Endothelial cell (in vitro differentiated cells): ENCODE measurements at regions not wholly inside any gene's neighbourhood (a gene's known extent, or its start where the extent isn't known, plus 50 kb on each side); places are given as distances from the start of the nearest gene placed in this dataset.

Experiments used
- DNase-seq: peaks from one replicate; pipeline ENCODE4 v3.0.0; 2021; ENCODE audit warnings: low spot score
- H3K27ac Mint-ChIP-seq: one replicate; pipeline ENCODE4 v1.8.0; 2021; ENCODE audit warnings: mixed read lengths, inconsistent platforms; ENCODE audit not compliant: unreplicated experiment
- H3K27me3 Mint-ChIP-seq: one replicate; pipeline ENCODE4 v1.8.0; 2021; ENCODE audit warnings: mild to moderate bottlenecking, moderate library complexity, mixed read lengths, inconsistent platforms; ENCODE audit not compliant: unreplicated experiment
- H3K36me3 Mint-ChIP-seq: one replicate; pipeline ENCODE4 v1.8.0; 2021; ENCODE audit warnings: mild to moderate bottlenecking, low read depth, mixed read lengths, inconsistent platforms; ENCODE audit not compliant: unreplicated experiment
- H3K4me1 Mint-ChIP-seq: one replicate; pipeline ENCODE4 v1.8.0; 2021; ENCODE audit warnings: mild to moderate bottlenecking, mixed read lengths, inconsistent platforms; ENCODE audit not compliant: unreplicated experiment
- H3K4me3 Mint-ChIP-seq: one replicate; pipeline ENCODE4 v1.8.0; 2021; ENCODE audit warnings: mild to moderate bottlenecking, mixed read lengths, inconsistent platforms; ENCODE audit not compliant: unreplicated experiment
- H3K9me3 Mint-ChIP-seq: one replicate; pipeline ENCODE4 v1.8.0; 2021; ENCODE audit warnings: mixed read lengths, inconsistent platforms; ENCODE audit not compliant: unreplicated experiment
- TF ChIP-seq, protein P1 (sequence below): fragments of 200-600 bp; sonication (generic); IDR thresholded peaks from one replicate; pipeline ENCODE4 v1.5.0; 2021; ENCODE audit warnings: antibody characterized with exemption; ENCODE audit not compliant: unreplicated experiment

DNA sequence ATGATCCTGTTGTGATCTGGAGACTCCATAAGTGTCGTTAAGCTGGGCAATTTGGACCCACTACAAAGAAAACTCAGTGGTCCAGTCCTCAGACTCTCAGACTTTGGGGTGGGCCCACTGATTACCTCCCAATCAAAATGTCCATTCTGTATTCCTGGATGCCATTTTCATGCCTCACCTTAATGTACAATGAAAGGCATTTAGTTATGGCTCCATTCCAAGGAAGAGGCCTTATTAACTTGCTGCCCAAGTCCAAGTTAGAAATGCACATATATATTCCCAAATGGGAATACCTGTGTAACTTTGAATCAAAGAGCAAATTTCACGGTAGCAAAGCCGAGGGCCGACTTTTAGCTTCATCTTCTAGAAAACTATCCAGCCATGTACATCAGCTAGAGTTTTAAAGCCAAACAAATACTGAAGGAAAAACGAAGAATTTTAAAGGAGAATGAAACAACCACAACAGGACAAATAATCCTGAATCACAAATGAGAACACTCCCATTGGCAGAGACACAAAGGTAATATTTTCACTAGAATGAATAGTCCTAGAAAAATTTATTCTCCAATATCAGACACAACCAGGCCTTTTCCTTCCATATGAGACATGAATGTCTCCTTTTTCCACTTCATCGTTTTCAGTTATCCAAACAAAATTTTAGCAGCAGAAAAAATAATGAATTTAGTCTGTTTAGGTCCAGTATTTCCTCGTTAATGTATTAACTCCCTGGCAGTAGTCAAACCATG is 63.7 kb upstream of the HHIP start:
- DNase-seq = no peak
- H3K36me3 Mint-ChIP-seq = no peaks in the 10 kb centered on the region
- no peak overlapping the region for H3K27ac Mint-ChIP-seq
- H3K9me3 Mint-ChIP-seq = no peaks in the 10 kb centered on the region
- H3K27me3 Mint-ChIP-seq = peaks cover 3% of the 10 kb centered on the region
- H3K4me3 Mint-ChIP-seq = no peak overlapping the region
- TF ChIP-seq, protein P1, sequence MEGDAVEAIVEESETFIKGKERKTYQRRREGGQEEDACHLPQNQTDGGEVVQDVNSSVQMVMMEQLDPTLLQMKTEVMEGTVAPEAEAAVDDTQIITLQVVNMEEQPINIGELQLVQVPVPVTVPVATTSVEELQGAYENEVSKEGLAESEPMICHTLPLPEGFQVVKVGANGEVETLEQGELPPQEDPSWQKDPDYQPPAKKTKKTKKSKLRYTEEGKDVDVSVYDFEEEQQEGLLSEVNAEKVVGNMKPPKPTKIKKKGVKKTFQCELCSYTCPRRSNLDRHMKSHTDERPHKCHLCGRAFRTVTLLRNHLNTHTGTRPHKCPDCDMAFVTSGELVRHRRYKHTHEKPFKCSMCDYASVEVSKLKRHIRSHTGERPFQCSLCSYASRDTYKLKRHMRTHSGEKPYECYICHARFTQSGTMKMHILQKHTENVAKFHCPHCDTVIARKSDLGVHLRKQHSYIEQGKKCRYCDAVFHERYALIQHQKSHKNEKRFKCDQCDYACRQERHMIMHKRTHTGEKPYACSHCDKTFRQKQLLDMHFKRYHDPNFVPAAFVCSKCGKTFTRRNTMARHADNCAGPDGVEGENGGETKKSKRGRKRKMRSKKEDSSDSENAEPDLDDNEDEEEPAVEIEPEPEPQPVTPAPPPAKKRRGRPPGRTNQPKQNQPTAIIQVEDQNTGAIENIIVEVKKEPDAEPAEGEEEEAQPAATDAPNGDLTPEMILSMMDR = no peak
- no peaks in the 10 kb centered on the region for H3K4me1 Mint-ChIP-seq

DNA sequence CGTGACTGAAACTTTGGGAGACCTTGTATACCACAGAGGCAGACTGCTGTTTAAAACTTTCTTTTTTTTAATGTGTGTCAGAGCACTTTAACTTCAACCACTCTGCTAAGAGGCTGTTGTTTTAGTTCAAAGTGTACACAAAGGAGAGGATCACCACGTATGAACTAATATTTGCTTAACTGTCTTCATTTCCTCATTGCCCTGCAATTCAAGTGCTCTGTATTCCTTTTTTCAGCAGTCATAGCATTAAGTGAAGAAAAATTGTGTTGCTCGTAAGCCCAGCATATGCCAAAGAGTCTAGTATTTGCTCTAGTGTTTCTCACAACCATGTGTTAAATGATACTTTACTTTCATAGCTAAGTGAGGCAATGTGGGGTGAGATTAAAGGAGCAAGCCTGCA is 63.0 kb upstream of the HHIP start:
- Mint-ChIP-seq H3K27ac (no peak overlapping the region), H3K4me3 (no peak overlapping the region), H3K9me3 (peaks cover 4% of the 10 kb centered on the region), H3K27me3 (peaks cover 3% of the 10 kb centered on the region), H3K36me3 (peaks cover 4% of the 10 kb centered on the region), H3K4me1 (no peaks in the 10 kb centered on the region)
- no peak for DNase-seq
- TF ChIP-seq, protein P1 = no peak

DNA sequence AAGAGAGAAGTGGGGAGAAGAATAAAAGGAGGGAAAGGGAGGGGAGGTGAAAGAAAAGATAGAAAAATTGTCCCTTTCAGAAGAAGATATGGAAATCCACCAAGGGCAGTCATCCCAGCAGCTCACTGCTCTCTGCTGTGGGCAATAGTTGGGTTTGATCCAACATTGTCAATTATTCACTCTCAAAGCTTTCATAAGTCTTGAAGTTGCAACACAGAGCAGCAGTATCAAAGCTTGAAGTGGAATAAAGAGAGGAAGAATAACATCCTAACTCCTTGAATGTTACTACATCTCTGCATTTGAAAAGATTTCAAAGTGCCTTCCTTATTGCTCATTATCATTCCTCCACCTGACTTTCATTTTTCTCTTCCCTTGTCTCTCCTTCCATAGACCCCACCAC is 62.3 kb upstream of the HHIP start:
- no peaks in the 10 kb centered on the region for H3K4me1 Mint-ChIP-seq
- peaks cover 4% of the 10 kb centered on the region for H3K9me3 Mint-ChIP-seq
- peaks cover 4% of the 10 kb centered on the region for H3K36me3 Mint-ChIP-seq
- TF ChIP-seq, protein P1 = no peak
- no peak for DNase-seq
- H3K27me3 Mint-ChIP-seq = peaks cover 3% of the 10 kb centered on the region
- H3K27ac Mint-ChIP-seq = no peak overlapping the region
- H3K4me3 Mint-ChIP-seq = no peak overlapping the region

DNA sequence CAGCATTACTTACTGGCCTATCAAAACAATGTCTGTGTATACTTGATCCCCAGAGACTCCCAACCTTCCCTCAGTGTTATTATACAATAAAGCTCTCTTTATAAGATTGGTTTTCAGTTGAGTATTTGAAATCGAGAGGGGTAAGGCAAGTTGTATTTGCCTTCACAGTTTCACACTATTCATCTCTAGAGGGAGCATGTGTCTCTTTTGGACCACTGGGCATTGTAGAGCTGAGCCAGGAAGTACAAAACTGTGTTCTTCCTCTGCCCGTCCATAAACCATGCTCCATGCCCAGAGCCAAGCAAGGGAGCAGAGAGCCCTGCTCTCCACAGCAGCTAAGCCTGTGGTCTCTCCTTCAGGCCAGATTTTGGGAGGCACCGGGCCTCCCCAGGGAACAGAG is 61.5 kb upstream of the HHIP start:
- H3K27ac Mint-ChIP-seq = no peak overlapping the region
- H3K9me3 Mint-ChIP-seq = peaks cover 4% of the 10 kb centered on the region
- no peaks in the 10 kb centered on the region for H3K4me1 Mint-ChIP-seq
- no peak for DNase-seq
- peaks cover 4% of the 10 kb centered on the region for H3K36me3 Mint-ChIP-seq
- H3K4me3 Mint-ChIP-seq = no peak overlapping the region
- TF ChIP-seq, protein P1 = no peak
- peaks cover 3% of the 10 kb centered on the region for H3K27me3 Mint-ChIP-seq

DNA sequence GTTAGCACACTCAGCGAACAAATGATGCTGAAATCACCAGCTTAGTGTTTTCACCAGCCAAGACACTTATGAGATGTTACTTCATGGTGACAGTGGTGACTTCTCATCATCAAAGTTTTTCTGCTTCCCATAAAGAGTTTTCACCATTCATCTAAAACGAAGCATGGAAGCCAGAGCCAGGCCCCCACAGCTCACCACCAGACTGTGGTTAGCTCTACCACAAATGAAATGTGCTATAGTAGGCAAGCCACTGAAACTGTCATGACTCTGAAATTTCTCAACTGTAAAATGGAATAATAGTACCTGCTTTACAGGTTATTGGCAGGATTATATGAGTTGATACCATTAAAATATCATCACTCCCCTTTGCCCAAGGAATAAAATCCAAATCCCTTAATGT is 56.4 kb upstream of the HHIP start:
- Mint-ChIP-seq H3K36me3 (peaks cover 4% of the 10 kb centered on the region), H3K27me3 (no peaks in the 10 kb centered on the region), H3K4me1 (peaks cover 2% of the 10 kb centered on the region), H3K9me3 (peaks cover 4% of the 10 kb centered on the region), H3K27ac (no peak overlapping the region), H3K4me3 (no peak overlapping the region)
- no peak for DNase-seq
- TF ChIP-seq, protein P1 = no peak
